IPS-18a (cell line): ENCODE measurements at regions not wholly inside any gene's neighbourhood (a gene's known extent, or its start where the extent isn't known, plus 50 kb on each side); places are given as distances from the start of the nearest gene placed in this dataset.

Experiments
- H3K27ac ChIP-seq: one replicate; pipeline ENCODE4 v1.5.1; 2013; ENCODE audit warnings: low read length
- H3K27me3 ChIP-seq: one replicate; pipeline ENCODE4 v1.6.1; 2013; ENCODE audit warnings: mild to moderate bottlenecking, low read length; ENCODE audit not compliant: control insufficient read depth, insufficient read depth
- H3K36me3 ChIP-seq: one replicate; pipeline ENCODE4 v1.6.1; 2013; ENCODE audit warnings: low read depth, low read length; ENCODE audit not compliant: control insufficient read depth
- H3K4me1 ChIP-seq: one replicate; pipeline ENCODE4 v1.6.1; 2013; ENCODE audit warnings: low read depth, low read length; ENCODE audit not compliant: control insufficient read depth
- H3K4me3 ChIP-seq: one replicate; pipeline ENCODE4 v1.5.1; 2013; ENCODE audit warnings: low read length
- H3K9ac ChIP-seq: one replicate; pipeline ENCODE4 v1.6.1; 2013; ENCODE audit warnings: mild to moderate bottlenecking, low read length, moderate library complexity
- H3K9me3 ChIP-seq: one replicate; pipeline ENCODE4 v1.6.1; 2013; ENCODE audit warnings: low read depth, low read length; ENCODE audit not compliant: control insufficient read depth

DNA sequence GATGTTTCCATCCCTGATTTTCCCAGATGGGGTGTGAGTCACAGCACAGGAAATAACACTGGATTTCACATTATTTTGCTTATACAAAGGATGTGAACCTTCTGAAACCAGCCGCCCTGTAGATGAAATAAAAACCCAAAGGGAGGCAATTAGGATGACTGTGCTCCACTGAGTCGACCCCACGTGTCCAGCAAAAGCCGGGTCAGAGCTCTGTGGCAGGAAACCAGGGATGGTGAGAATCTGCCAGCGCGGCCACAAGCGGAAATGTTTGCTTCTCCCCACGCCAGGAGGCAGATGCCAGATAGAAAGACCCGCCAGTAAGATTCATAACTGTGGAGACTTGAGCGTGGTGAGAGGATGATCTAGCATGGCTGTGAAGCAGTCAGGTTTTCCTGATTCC lies 764.4 kb downstream of the LIG4 start:
- Histone ChIP-seq H3K4me1 (no peaks in the 10 kb centered on the region), H3K27ac (no peak overlapping the region), H3K9me3 (peaks cover 9% of the 10 kb centered on the region), H3K4me3 (no peak overlapping the region), H3K9ac (no peak overlapping the region), H3K27me3 (no peaks in the 10 kb centered on the region), H3K36me3 (no peaks in the 10 kb centered on the region)

DNA sequence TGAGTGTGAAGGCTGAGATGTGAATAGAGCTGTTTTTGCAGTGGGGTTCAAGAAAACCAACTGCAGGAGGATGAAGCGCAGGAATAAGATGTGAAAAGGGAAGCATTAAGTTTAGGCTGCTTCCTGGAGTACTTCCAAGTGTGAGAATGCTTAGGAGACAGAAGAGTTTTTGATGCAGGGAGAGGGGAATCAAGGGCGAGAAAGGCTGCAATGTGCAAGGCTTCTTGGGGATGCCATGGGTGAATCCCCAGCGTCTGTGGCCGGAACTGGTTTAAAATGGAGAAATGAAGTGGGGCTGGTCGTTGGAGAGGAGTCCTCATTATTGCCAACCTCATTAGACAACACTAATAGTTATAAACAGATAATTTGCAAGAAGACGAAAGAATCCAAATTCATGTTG lies 764.9 kb downstream of the LIG4 start:
- Histone ChIP-seq H3K27ac (no peak overlapping the region), H3K27me3 (no peaks in the 10 kb centered on the region), H3K4me1 (no peaks in the 10 kb centered on the region), H3K9ac (no peak overlapping the region), H3K9me3 (peaks cover 9% of the 10 kb centered on the region), H3K4me3 (no peak overlapping the region), H3K36me3 (no peaks in the 10 kb centered on the region)

DNA sequence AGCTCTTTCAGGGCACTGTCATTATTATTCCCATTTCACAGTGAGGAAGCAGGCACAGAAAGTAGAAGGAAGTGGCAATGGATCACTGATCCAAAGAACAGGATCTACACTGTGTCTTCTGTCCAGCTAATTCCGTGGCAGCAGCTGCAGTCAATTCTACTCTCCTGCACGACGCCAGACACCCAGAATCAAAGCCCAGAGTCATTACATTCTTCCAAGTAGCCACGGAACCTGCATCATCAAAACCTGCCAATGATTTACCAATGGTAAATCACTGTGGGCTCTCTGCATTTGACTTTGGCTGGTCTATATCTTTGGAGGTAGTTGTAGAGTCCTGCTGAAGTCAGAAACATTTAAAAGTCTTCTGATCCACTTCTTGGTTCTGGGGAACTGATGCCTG lies 767.7 kb downstream of the LIG4 start:
- Histone ChIP-seq H3K4me3 (no peak overlapping the region), H3K36me3 (no peaks in the 10 kb centered on the region), H3K27ac (no peak overlapping the region), H3K9me3 (no peaks in the 10 kb centered on the region), H3K9ac (no peak overlapping the region), H3K4me1 (no peaks in the 10 kb centered on the region), H3K27me3 (no peaks in the 10 kb centered on the region)

DNA sequence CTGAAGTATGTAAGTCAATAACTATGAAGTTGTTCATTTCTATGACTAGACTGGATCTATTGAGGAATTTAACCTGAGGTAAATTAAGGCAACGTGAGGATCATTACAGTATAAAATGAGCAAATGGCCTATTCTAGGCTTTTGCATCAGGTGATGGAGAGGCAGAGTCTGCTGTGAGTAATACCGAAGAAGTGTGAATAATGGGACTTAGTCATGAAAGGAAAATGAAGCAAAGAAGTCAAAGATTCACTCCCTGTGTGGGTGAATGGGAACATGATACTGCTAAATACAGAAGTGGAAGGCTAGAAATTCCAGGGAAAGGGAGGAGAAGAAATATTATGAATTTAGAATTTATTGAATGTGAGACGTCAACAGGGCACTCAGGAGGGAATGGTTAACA lies 774.1 kb downstream of the LIG4 start:
- Histone ChIP-seq H3K9ac (no peak overlapping the region), H3K9me3 (no peaks in the 10 kb centered on the region), H3K27ac (no peak overlapping the region), H3K4me3 (no peak overlapping the region), H3K36me3 (no peaks in the 10 kb centered on the region), H3K27me3 (no peaks in the 10 kb centered on the region), H3K4me1 (no peaks in the 10 kb centered on the region)

DNA sequence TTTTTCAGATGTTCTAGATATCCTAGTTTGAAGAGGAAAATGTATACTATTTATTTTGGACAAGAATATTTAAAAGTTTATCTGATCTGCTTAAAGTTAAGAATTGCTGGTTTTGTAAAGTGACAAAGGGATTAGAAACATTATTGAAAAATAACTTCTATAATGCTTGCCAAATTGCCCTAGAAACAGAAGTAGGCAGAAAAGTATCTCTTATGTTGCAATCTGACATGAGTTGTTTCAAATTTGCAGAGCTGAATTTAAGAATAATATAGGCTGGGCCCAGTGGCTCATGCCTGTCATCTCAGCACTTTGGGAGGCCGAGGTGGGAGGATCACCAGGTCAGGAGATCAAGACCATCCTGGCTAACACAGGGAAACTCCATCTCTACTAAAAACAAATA lies 777.1 kb downstream of the LIG4 start:
- H3K4me3 ChIP-seq = no peak overlapping the region
- no peaks in the 10 kb centered on the region for H3K36me3 ChIP-seq
- peaks cover 8% of the 10 kb centered on the region for H3K4me1 ChIP-seq
- no peak overlapping the region for H3K9ac ChIP-seq
- H3K27ac ChIP-seq = no peak overlapping the region
- H3K9me3 ChIP-seq = no peaks in the 10 kb centered on the region
- H3K27me3 ChIP-seq = no peaks in the 10 kb centered on the region

DNA sequence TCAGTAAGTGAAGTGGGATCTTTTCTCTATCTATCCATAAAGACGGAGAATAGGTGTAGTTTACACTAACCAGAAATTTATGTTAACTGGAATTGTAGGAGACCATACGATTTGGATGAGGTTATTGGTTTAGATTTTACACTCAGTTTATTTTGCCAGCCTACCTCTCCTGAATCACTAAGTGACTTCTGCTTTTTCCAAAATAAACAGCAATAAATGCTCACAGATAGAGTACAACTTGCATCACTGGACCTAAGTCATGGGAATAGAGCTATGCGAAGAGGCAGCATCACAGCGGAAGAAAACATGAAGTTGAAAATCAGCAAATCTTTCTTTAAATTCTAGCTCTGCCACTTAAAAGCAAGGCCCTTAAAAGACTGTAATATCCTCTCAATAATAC lies 781.0 kb downstream of the LIG4 start:
- no peak overlapping the region for H3K4me3 ChIP-seq
- H3K4me1 ChIP-seq = peaks cover 8% of the 10 kb centered on the region
- H3K27me3 ChIP-seq = no peaks in the 10 kb centered on the region
- H3K27ac ChIP-seq = no peak overlapping the region
- H3K9ac ChIP-seq = no peak overlapping the region
- H3K36me3 ChIP-seq = no peaks in the 10 kb centered on the region
- H3K9me3 ChIP-seq = no peaks in the 10 kb centered on the region

DNA sequence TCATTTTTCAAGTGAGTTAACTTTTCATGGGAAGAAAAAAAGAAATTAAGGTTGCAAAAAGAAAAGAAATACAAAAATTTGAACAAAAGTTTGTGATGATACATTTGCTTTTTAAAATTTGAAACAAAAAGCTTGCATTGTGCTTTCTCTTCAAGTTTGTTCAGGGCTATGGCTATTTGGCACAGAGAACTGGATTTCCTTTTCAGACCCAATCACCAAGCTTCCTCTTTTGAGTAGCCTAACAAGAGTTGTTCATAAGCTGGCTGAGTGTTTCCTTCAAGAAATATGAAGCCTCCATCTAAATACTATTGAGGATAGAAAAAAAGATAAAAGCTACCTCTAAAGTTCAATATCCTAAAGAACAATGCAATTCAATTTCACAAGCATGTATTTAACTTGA lies 787.8 kb downstream of the LIG4 start:
- no peak overlapping the region for H3K9ac ChIP-seq
- no peaks in the 10 kb centered on the region for H3K36me3 ChIP-seq
- no peaks in the 10 kb centered on the region for H3K27me3 ChIP-seq
- H3K9me3 ChIP-seq = no peaks in the 10 kb centered on the region
- no peak overlapping the region for H3K4me3 ChIP-seq
- H3K27ac ChIP-seq = no peak overlapping the region
- no peaks in the 10 kb centered on the region for H3K4me1 ChIP-seq

DNA sequence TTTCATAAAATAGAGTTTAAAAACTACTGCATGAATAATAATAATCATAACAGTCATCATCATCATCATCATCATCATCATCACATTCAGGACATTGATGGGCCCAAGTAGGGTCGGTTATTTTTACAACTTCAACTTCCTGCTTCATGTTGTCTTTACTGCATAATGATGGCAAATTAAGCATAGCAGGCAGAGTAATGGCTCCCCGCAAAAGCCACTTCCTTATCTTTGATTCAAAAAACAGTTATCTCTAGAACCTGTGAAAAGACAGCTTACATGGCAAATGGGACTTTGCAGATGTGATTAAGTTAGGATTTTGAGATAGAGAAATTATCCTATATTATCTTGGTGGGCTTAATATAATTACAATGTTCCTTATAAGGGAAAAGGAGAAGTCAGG lies 792.9 kb downstream of the LIG4 start:
- Histone ChIP-seq H3K9me3 (no peaks in the 10 kb centered on the region), H3K36me3 (no peaks in the 10 kb centered on the region), H3K9ac (no peak overlapping the region), H3K4me1 (no peaks in the 10 kb centered on the region), H3K27ac (no peak overlapping the region), H3K27me3 (no peaks in the 10 kb centered on the region), H3K4me3 (no peak overlapping the region)

DNA sequence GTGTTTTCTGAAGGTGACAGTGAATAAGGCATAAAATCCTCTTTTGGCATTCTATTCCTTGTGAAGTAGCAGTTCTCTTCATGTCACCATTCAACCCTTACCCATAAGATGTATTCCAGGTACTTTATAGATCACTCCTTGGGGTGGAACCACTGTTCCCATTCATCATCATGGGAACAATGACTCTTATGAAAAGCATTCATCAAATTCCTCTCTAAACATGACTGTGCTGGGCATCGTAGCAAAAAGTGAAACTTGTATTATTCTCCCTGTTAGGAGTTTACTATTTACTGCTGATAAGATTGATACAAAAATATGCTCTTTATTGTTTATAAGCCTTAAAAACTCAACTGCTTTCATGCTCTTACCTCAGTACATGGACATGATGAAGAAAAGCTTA lies 793.4 kb downstream of the LIG4 start:
- no peaks in the 10 kb centered on the region for H3K27me3 ChIP-seq
- H3K4me1 ChIP-seq = no peaks in the 10 kb centered on the region
- no peak overlapping the region for H3K27ac ChIP-seq
- no peaks in the 10 kb centered on the region for H3K9me3 ChIP-seq
- H3K4me3 ChIP-seq = no peak overlapping the region
- H3K9ac ChIP-seq = no peak overlapping the region
- H3K36me3 ChIP-seq = no peaks in the 10 kb centered on the region

DNA sequence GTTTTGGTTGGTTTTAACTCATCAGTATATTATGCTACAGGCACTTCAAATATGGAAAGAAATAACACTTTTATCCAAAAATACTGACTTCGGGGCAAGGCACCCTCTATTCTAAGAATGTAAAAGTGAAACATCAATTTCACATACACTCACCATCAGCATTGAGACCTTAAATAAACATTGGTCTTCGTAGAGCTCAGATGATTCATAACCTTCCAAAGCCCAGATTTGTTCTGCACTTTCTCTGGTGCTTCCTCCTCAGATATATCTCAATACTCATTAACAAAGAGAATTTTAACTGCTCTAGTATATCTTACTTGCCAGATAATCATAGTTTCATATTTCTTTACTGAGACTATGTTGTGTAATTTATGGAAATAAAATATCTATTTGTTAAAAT lies 794.3 kb downstream of the LIG4 start:
- Histone ChIP-seq H3K27me3 (no peaks in the 10 kb centered on the region), H3K9ac (no peak overlapping the region), H3K4me3 (no peak overlapping the region), H3K36me3 (no peaks in the 10 kb centered on the region), H3K4me1 (no peaks in the 10 kb centered on the region), H3K27ac (no peak overlapping the region), H3K9me3 (no peaks in the 10 kb centered on the region)

DNA sequence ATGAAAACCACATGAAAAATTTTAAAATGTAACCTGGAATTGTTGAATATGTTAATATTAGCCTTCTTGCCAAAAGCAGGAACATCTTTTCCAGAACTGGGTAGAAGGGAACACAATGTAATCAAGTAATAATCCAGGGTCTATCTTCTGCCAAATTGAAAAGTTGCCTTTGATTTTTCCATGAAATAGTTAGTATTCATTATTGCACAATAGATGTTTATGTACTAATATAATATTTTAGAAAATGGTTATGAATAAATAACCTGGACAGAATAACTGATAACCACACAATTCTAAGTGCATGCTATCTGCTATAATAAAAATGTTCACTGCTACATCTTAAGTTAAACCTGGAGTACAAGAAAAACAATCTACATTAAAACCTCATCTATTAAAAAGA lies 802.3 kb downstream of the LIG4 start:
- Histone ChIP-seq H3K27ac (no peak overlapping the region), H3K27me3 (no peaks in the 10 kb centered on the region), H3K9ac (no peak overlapping the region), H3K4me3 (no peak overlapping the region), H3K36me3 (no peaks in the 10 kb centered on the region), H3K9me3 (no peaks in the 10 kb centered on the region), H3K4me1 (no peaks in the 10 kb centered on the region)

DNA sequence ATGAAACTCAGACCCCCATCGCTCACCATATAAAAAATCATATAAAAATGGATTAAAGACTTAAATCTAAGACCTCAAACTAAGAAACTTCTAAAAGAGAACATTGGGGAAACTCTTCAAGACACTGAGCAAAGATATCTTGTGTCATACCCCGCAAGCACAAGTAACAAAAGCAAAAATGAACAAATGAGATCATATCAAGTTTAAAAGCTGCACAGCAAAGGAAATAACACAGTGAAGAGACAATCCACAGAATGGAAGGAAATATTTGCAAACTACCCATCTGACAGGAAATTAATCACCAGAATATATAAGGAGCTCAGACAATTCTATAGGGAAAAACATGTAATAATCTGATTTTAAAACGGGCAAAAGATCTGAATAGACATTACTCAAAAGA lies 808.3 kb downstream of the LIG4 start:
- Histone ChIP-seq H3K9me3 (no peaks in the 10 kb centered on the region), H3K4me3 (no peak overlapping the region), H3K9ac (no peak overlapping the region), H3K36me3 (no peaks in the 10 kb centered on the region), H3K4me1 (no peaks in the 10 kb centered on the region), H3K27me3 (no peaks in the 10 kb centered on the region), H3K27ac (no peak overlapping the region)
